Neural cell (in vitro differentiated cells): ENCODE measurements at regions not wholly inside any gene's neighbourhood (a gene's known extent, or its start where the extent isn't known, plus 50 kb on each side); places are given as distances from the start of the nearest gene placed in this dataset.

ENCODE experiments used
- H2AFZ ChIP-seq: fragments of 200-600, 300-800 bp; sonication (generic), shearing (Covaris generic); 2 replicates; pipeline ENCODE4 v1.6.0; 2014; ENCODE audit warnings: low read depth, mild to moderate bottlenecking, antibody characterized with exemption, low read length, moderate library complexity
- H3F3A ChIP-seq: fragments of 200-600 bp; shearing (Covaris generic); 2 replicates; pipeline ENCODE4 v1.6.1; 2016; ENCODE audit warnings: mild to moderate bottlenecking, moderate library complexity, mixed read lengths, antibody characterized with exemption, low read length; ENCODE audit not compliant: insufficient read depth, poor library complexity, severe bottlenecking
- H3K27ac ChIP-seq: fragments of 200-600, 300-800 bp; sonication (generic), shearing (Covaris generic); 2 replicates; pipeline ENCODE4 v1.5.1; 2014; ENCODE audit warnings: mild to moderate bottlenecking, low read length, moderate library complexity
- H3K27me3 ChIP-seq: fragments of 300-800, 200-600 bp; sonication (generic), shearing (Covaris generic); 2 replicates; pipeline ENCODE4 v1.6.0; 2014; ENCODE audit warnings: mild to moderate bottlenecking, low read depth, low read length, moderate library complexity; ENCODE audit not compliant: insufficient read depth
- H3K36me3 ChIP-seq: fragments of 300-800, 200-600 bp; sonication (generic), shearing (Covaris generic); 2 replicates; pipeline ENCODE4 v1.5.1; 2014; ENCODE audit warnings: mild to moderate bottlenecking, antibody characterized with exemption, low read length, moderate library complexity; ENCODE audit not compliant: insufficient read depth
- H3K4me2 ChIP-seq: fragments of 300-800, 200-600 bp; sonication (generic), shearing (Covaris generic); 2 replicates; pipeline ENCODE4 v1.6.0; 2014; ENCODE audit warnings: mild to moderate bottlenecking, low read length
- H3K4me3 ChIP-seq: fragments of 300-800, 200-600 bp; sonication (generic), shearing (Covaris generic); 2 replicates; pipeline ENCODE4 v1.5.1; 2014; ENCODE audit warnings: mild to moderate bottlenecking, low read length, moderate library complexity
- H3K79me2 ChIP-seq: fragments of 200-600 bp; shearing (Covaris generic); replicated peaks from 2 replicates; pipeline ENCODE4 v1.6.0; 2014; ENCODE audit warnings: mild to moderate bottlenecking, low read length, moderate library complexity; ENCODE audit not compliant: insufficient read depth
- H3K9ac ChIP-seq: fragments of 300-800, 200-600 bp; sonication (generic), shearing (Covaris generic); 2 replicates; pipeline ENCODE4 v1.6.1; 2016; ENCODE audit warnings: mild to moderate bottlenecking, low read length, mixed read lengths
- H3K9me2 ChIP-seq: fragments of 200-600 bp; shearing (Covaris generic); 2 replicates; pipeline ENCODE4 v1.6.1; 2016; ENCODE audit warnings: mild to moderate bottlenecking, low read length, mixed read lengths; ENCODE audit not compliant: insufficient read depth
- H3K9me3 ChIP-seq: fragments of 200-600, 300-800 bp; sonication (generic), shearing (Covaris generic); 2 replicates; pipeline ENCODE4 v1.6.1; 2016; ENCODE audit warnings: mild to moderate bottlenecking, mixed run types, low read length, moderate library complexity, mixed read lengths
- H4K20me1 ChIP-seq: fragments of 200-600 bp; shearing (Covaris generic); 2 replicates; pipeline ENCODE4 v1.6.1; 2016; ENCODE audit warnings: mild to moderate bottlenecking, mixed run types; ENCODE audit not compliant: insufficient read depth
- CTCF ChIP-seq: fragments of 450-650 bp; IDR thresholded peaks from 2 replicates; pipeline ENCODE4 v1.5.1; 2014; ENCODE audit warnings: antibody characterized with exemption, mild to moderate bottlenecking, moderate library complexity; ENCODE audit not compliant: poor library complexity, severe bottlenecking
- EP300 ChIP-seq: fragments of 450-650 bp; conservative IDR thresholded peaks from 2 replicates; pipeline ENCODE4 v1.6.1; 2014; ENCODE audit warnings: antibody characterized with exemption, mild to moderate bottlenecking, moderate library complexity; ENCODE audit not compliant: poor library complexity, severe bottlenecking
- EZH2 ChIP-seq: fragments of 200-600, 300-800 bp; shearing (Covaris generic), sonication (generic); IDR thresholded peaks from 2 replicates; pipeline ENCODE4 v1.6.1; 2014; ENCODE audit warnings: antibody characterized with exemption, low read length, borderline replicate concordance, mild to moderate bottlenecking; ENCODE audit not compliant: insufficient read depth, poor library complexity, severe bottlenecking
- MXI1 ChIP-seq: fragments of 450-650 bp; conservative IDR thresholded peaks from 2 replicates; pipeline ENCODE4 v1.6.1; 2014; ENCODE audit warnings: antibody characterized with exemption, mild to moderate bottlenecking; ENCODE audit not compliant: poor library complexity, severe bottlenecking
- POLR2AphosphoS5 ChIP-seq: IDR thresholded peaks from 2 replicates; pipeline ENCODE4 v1.6.1; 2012
- RAD21 ChIP-seq: fragments of 450-650 bp; conservative IDR thresholded peaks from 2 replicates; pipeline ENCODE4 v1.6.1; 2014; ENCODE audit warnings: antibody characterized with exemption, mild to moderate bottlenecking, moderate library complexity
- REST ChIP-seq: IDR thresholded peaks from 2 replicates; pipeline ENCODE4 v1.6.1; 2012; ENCODE audit warnings: borderline replicate concordance
- SMC3 ChIP-seq: fragments of 450-650 bp; conservative IDR thresholded peaks from 2 replicates; pipeline ENCODE4 v1.6.1; 2014; ENCODE audit warnings: antibody characterized with exemption, mild to moderate bottlenecking, moderate library complexity; ENCODE audit not compliant: poor library complexity
- TAF1 ChIP-seq: IDR thresholded peaks from 2 replicates; pipeline ENCODE4 v1.6.1; 2012; ENCODE audit warnings: low read depth

- no peak overlapping the region for H3K27ac ChIP-seq
- H3K36me3 ChIP-seq, result no peaks in the 10 kb centered on the region
- no peaks in the 10 kb centered on the region for H3F3A ChIP-seq
- H3K79me2 ChIP-seq, result no peaks in the 10 kb centered on the region
- H3K9me2 ChIP-seq, result no peaks in the 10 kb centered on the region
- no peak overlapping the region for H2AFZ ChIP-seq
- no peak overlapping the region for H3K9ac ChIP-seq
- no peak overlapping the region for H3K4me3 ChIP-seq
- H3K4me2 ChIP-seq, result no peak overlapping the region
- TF ChIP-seq REST (no peak), EP300 (no peak), CTCF (no peak), MXI1 (no peak), TAF1 (no peak), POLR2AphosphoS5 (no peak), RAD21 (no peak), EZH2 (no peak), SMC3 (no peak)
- H3K9me3 ChIP-seq, result no peaks in the 10 kb centered on the region
- no peaks in the 10 kb centered on the region for H3K27me3 ChIP-seq
- H4K20me1 ChIP-seq, result no peaks in the 10 kb centered on the region
These were observed 70.0 kb downstream of the LEPR start for GRCh38 chr1:65490231-65491009.

- Histone ChIP-seq H4K20me1 (no peaks in the 10 kb centered on the region), H3K36me3 (no peaks in the 10 kb centered on the region), H3F3A (no peaks in the 10 kb centered on the region), H3K79me2 (no peaks in the 10 kb centered on the region), H3K27me3 (no peaks in the 10 kb centered on the region), H3K27ac (no peak overlapping the region), H3K9ac (no peak overlapping the region), H3K4me3 (no peak overlapping the region), H3K9me2 (no peaks in the 10 kb centered on the region), H3K4me2 (no peak overlapping the region), H2AFZ (no peak overlapping the region), H3K9me3 (no peaks in the 10 kb centered on the region)
- TF ChIP-seq MXI1 (no peak), EP300 (no peak), REST (no peak), CTCF (no peak), TAF1 (no peak), EZH2 (no peak), RAD21 (no peak), SMC3 (no peak)
These were observed 71.0 kb downstream of the LEPR start for GRCh38 chr1:65491472-65491871.
